Right ventricle myocardium superior (tissue), 1 donor: ENCODE measurements at regions not wholly inside any gene's neighbourhood (a gene's known extent, or its start where the extent isn't known, plus 50 kb on each side); places are given as distances from the start of the nearest gene placed in this dataset.
"Not testable (repeated sequence)": the region's sequence is repeated elsewhere in the genome, so short reads cannot be mapped to it uniquely, and the experiment has no call there.

Experiments used
- ATAC-seq: fragments of 200-7000 bp; cut with Tn5 transposase; one replicate; pipeline ENCODE4 v1.9.1; 2020; ENCODE audit warnings: mild to moderate bottlenecking; ENCODE audit not compliant: poor library complexity
- DNase-seq: peaks from one replicate; pipeline ENCODE4 v3.0.0-alpha.2; 2020
- intact Hi-C: fragments of 100-400 bp; cut with DNase I; formaldehyde crosslinking; loops from one replicate; pipeline ENCODE4 v1.11.2; 2022
- donor health status: DM: no; HTN: yes; CAD: no; lungs with severe emphysema.

DNA sequence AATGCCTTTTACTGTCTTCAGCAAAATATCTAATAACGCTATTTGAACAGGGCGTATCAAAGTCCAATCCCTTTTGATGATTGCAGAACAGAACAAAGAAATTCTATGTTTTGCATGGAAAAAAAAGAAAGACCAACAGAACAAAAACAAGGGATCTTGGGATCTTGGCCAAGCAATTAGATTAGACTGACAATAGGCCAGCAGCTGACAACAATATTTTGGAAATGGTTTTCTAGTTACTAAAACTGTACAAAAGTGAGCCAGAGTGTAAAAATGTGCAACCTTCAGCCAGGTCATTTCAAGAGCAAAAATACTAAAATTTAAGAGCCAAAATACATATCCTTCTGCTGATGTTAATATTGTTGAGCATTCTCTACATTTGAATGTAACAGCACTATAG, 716.5 kb upstream of the KCND2 start:
- no peak for ATAC-seq
- intact Hi-C loops, result no loop called here
- no peak for DNase-seq

DNA sequence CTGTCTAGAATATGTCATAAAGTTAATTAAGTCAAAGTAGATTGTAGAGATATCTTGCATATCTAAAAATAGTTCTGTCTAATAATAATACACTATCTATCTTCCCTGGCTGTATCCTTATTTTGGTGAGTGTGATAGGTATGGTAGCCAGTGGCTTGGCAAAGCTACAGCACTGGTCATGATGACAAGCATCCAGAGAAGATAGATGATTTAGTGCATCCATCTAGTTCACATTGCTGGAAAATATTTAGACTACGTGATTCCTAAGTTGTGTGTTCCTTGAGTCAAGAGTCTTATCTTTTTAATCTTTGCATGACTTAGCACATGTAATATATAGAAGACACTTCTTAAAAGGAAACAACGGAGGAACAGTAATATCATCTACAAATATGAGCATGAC, 711.2 kb upstream of the KCND2 start:
- intact Hi-C loops, result no loop called here
- ATAC-seq, result no peak
- DNase-seq, result no peak

DNA sequence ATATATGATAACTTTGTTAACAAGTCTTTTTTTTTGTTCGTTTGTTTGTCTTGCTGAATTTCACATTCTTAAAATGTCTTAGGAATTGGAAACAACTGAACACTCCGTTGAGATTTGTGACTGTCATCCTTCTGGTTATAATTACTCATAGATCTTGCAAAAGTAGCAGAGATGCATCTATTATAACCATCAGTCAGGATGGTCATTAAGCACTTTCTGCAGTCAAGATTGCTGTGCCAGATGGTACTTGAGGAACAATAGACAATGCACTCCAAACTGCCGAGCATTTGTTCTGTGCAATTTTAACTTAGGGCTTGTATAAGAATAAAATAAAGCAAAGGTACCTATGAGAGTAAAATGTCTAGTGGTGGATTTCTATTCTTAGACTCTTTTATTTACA, 710.1 kb upstream of the KCND2 start:
- DNase-seq, result no peak
- ATAC-seq, result no peak
- intact Hi-C loops, result no loop called here

DNA sequence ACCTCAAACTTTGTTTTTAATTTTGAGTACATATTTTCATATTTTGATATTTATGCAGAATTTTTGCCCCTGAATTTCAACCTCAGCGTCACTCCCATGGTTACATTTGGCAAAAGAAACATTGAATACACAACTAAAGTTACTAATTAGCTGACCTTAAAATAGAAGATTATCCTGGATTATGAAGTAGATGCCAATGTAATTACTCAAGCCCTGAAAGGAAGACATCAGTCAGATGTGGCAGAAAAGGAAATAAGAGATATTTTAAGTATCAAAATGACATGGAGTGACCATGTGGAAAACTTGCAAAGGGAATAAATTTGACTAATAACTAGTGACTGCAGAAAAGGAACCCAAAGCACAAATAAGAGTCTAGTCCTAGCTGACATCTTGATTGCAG, 701.3 kb upstream of the KCND2 start:
- intact Hi-C loops, result no loop called here
- DNase-seq (no peak), ATAC-seq (no peak)

DNA sequence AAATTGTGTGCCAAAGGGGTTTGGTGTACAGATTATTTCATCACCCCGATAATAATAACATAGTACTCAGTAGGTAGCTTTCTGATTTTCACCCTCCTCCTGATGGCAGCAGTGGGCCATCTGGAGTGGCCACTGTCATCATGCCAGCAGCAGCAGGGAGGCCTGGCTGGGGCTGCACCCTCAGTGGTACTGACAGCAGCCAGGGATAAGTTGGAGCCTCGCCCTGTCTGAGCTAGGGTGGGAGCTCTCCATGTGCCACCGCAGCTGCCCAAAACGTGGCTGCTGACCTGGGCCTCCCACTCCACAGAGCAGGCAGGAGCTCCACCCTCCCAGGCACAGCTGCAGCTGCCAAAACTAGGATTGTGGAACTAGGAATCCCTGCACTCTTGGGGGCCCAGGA, 700.8 kb upstream of the KCND2 start:
- peak; percentile 32 for DNase-seq
- intact Hi-C loops, result no loop called here
- no peak for ATAC-seq

DNA sequence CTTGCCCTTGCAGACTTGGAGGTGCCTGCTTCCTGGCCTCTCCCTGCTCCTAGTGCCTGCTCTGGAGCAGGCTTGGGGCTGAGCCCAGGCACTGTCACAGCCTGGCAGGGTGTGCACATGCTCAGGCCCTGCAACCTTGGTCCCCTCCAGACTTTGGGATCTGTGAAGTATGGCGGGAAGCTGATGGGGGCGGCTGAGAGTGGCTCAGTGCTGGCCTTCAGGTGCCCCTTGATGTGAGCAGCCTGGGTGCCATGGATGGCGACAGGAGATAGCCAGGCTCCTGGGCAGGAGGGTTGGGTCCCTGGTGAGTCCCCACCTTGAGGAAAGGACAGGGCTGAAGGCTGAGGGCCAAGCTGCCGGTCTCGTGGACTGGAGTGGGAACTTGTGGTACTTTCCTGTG, 700.4 kb upstream of the KCND2 start:
- no peak for DNase-seq
- no peak for ATAC-seq
- intact Hi-C loops, result no loop called here

DNA sequence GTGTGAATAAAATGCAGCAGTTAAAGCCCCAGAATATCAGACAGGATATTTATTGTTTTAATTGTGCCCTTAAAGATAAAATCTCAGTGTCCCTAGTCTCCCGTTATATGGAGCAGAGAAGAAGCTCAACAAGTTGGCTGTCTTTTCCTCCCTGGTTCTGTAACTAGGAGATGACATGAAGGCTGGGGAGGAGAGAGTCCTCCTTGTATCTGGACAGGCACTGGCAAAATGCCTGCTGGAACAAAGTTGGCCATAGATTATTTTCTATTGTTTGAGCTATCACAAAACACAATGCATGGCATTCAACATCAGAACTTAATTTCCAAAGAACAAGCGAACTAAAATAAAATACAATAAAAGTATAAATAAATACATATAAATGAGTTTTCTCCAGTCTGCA, 694.9 kb upstream of the KCND2 start:
- intact Hi-C loops, result no loop called here
- ATAC-seq, result no peak
- no peak for DNase-seq

DNA sequence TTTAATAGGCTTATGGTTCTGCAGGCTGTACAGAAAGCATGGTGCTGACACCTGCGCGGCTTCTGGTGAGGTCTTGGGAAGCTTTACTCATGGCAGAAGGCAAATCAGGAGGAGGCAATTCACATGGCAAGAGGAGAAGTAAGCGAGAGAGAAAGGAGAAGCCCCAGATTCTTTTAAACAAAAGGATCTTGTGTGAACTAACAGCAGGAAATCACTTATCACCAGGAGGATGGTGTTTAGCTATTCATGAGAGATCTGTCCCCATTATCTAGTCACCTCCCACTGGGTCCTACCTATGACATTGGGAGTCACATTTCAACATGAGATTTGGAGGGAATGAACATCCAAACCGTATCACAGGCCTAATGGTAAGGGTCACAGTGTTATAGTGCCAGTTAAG, 678.0 kb upstream of the KCND2 start:
- intact Hi-C loops, result no loop called here
- ATAC-seq, result no peak
- no peak for DNase-seq

DNA sequence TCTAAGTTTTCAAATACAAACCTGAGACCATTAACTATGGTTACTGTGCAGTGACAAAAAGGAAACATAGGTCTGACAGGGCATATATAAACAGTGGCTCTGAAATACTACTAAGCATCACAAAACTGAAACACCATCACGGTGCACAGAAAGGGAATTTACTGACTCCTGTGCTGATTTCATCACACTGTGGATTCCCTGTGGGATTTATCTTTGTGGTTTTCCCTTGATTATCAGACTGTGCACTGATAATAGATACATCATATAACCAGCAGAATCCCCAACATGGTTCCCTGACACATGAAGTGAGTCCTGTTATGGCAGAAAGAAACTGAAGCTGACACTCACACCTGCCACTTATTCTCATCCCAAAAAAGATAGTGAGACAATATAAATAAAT, 676.3 kb upstream of the KCND2 start:
- intact Hi-C loops, result no loop called here
- ATAC-seq (no peak), DNase-seq (no peak)

DNA sequence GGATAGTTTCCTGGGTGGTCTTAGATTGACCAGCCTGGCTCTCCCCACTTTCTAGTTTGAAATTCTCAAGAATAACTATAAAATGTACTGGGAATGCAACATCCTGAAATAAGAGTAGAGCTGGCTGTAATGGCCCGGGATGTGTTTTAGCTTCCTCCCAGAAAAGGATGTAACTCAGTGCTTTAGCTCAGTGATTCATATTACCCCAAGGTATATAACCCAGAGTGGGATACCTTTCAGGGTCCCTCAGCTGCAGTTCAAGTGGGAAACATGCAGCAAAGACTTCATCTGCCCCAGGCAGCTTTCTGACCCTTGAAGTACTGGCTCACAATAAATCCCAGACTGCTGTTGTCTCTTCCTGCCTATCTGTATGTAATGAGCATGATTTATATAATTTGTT, 666.7 kb upstream of the KCND2 start:
- intact Hi-C loops, result no loop called here
- ATAC-seq (no peak), DNase-seq (no peak)

DNA sequence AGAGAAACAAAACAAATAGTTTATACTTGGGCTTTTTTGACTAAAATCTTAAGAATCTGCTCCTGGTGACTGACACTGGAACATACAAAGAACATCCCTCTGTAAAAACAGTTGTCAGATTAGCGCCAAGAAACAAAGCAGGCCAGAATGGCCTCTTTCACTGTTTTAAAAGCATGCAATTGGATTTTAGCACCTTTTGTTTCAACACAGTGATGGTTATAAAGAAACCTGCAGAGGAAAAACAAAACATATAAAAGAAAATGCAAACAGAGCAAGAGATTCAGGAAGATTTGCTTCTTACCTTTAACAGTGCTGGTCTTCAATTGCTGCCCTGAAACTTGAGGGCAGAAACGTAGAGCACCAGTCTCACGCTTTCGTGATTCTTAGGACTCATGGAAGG, 652.2 kb upstream of the KCND2 start:
- intact Hi-C loops, result no loop called here
- no peak for ATAC-seq
- no peak for DNase-seq

DNA sequence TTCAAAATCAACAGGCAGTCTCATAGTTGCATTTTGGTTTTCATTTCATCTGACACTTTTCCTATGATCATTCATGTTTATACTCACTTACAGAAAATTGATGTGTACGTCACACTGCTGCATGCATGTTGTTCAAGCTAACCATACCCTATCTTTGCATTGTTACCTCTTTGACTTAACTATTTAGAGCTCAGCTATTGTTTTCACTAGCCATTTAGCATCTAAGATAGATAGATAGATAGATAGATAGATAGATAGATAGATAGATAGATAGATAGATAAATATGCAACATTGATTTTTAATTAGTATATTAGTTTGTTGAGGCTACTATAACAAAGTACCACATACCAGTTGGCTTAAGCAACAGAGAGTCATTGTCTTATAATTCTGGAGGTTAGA, 649.5 kb upstream of the KCND2 start:
- DNase-seq, result no peak
- intact Hi-C loops, result no loop called here
- ATAC-seq, result no peak

DNA sequence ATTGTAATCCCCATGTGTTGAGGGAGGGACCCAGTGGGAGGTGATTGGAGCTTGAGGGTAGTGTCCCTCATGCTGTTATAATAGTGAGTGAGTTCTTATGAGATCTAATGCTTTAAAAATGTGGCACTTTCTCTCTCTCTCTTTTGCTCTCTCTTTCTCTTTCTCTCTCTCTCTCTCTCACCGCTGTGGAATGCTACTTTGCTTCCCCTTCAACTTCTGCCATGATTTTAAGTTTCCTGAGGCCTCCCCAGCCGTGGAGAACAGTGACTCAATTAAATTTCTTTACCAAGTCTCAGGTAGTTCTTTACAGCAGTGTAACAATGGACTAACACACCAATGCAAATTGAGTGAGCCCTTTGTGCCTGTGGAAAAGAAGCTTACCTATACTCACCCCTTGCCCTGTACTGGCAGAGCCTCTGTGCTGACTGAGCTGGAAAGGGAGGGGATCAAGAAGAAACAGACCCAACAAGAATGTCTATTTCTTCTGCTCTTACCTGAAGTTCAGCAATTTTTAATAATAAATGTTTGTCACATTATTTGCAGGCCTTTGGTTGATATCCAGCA, 642.5 kb upstream of the KCND2 start:
- no peak for ATAC-seq
- no peak for DNase-seq
- intact Hi-C loops, result no loop called here

DNA sequence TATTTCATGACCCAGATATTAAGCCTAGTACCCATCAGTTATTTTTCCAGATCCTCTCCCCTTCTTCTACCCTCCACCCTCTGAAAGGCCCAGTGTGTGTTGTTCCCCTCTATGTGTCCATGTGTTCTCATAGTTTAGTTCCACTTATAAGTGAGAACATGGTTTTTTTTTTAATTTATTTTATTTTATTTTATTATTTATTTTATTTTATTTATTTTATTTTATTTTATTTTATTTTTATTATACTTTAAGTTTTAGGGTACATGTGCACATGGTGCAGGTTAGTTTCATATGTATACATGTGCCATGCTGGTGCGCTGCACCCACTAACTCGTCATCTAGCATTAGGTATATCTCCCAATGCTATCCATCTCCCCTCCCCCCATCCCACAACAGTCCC, 639.2 kb upstream of the KCND2 start:
- ATAC-seq, DNase-seq, intact Hi-C loops: not testable (repeated sequence)

DNA sequence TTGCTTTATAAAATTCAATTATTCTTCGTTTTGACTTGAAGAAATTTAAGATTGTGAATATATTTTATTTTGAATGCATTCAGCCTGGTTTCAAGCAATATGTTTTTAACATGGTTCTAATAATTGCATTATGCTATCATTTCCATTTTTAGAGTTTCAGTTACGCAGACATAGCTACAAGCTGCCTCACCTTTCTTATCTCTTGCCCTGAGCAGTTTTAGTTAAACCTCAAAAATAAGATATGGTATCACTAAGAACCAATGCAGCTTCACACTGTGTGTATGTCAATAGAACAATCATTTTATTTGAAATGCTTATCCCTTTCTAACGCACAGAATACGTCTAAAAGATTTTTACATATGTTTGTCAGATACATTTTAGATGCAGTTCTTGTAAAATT, 632.6 kb upstream of the KCND2 start:
- DNase-seq (no peak), ATAC-seq (no peak)
- intact Hi-C loops, result no loop called here

DNA sequence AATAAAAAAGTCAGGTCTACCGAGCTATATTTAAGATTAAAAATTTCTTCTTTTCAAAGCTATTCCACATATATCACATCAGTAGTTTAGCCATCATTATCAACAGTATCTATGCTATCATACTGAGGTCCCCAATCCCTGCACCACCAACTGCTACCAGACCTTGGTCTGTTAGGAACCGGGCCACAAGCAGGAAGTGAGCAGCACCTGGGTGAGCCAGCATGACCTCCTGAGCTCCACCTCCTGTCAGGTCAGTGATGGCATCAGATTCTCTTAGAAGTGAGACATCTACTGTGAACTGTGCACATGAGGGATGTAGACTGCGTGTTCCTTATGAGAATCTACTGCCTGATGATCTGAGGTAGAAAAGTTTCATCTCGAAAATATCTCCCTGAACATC, 632.1 kb upstream of the KCND2 start:
- intact Hi-C loops, result no loop called here
- DNase-seq (no peak), ATAC-seq (no peak)

DNA sequence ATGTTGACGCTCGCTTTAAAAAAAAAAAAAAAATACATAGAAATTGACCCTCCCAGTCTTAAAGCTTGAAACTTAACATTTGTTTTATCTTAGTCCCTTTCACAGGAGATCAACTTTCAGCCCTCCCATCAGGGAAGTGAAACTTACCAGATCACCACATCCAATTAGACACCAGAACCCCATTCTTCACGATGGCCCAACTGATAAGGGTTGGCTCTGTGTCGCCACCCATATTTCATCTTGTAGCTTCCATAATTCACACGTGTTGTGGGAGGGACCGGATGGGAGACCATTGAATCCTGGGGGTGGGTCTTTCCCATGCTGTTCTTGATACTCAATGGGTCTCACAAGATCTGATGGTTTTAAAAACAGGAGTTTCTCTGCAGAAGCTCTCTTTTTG, 629.4 kb upstream of the KCND2 start:
- ATAC-seq, result no peak
- intact Hi-C loops, result no loop called here
- no peak for DNase-seq

DNA sequence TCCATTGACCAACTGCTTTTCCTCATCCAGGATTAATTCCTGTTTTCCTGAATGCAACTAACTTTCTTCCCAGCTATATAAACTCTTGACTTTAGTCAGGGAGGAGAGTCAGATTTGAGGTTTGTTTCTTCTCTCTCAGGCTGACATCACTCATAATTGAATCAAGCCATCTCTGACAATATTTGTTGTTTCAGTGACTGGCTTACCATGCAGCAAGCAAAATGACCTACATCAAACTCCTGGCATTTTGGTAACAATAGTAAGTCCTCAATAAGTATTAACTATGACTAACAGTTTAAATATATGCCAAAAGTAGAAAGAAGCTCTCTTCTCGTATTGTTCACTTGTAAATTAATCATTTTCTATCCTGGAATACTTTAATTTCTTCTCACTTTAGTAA, 625.7 kb upstream of the KCND2 start:
- intact Hi-C loops, result no loop called here
- no peak for DNase-seq
- no peak for ATAC-seq

DNA sequence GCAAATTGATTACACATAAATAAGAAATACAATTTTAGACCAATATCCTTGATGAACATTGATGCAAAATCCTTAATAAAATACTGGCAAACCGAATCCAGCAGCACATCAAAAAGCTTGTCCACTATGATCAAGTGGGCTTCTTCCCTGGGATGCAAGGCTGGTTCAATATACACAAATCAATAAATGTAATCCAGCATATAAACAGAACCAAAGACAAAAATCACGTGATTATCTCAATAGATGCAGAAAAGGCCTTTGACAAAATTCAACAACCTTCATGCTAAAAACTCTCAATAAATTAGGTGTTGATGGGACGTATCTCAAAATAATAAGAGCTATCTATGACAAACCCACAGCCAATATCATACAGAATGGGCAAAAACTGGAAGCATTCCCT, 624.2 kb upstream of the KCND2 start:
- DNase-seq, ATAC-seq, intact Hi-C loops: not testable (repeated sequence)

DNA sequence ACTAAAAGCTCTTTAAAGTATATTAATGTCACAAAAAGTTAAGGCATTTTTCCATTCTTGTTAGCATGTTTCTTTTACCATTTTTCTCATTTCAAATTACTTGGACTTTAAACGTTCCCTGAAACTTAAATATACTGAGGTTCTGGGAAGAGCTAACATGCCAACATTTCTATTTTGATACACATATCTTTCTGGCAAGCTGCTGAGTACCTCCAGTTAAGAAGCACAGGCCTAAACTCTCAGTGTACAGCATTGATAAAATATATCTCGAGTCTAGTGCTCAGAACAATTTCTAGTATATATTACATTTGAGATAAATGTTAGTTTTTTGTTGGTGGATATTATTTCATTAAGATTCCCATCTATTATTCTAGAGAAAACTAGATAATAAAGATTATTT, 612.9 kb upstream of the KCND2 start:
- ATAC-seq (peak; percentile 76), DNase-seq (no peak)
- intact Hi-C loops, result no loop called here

DNA sequence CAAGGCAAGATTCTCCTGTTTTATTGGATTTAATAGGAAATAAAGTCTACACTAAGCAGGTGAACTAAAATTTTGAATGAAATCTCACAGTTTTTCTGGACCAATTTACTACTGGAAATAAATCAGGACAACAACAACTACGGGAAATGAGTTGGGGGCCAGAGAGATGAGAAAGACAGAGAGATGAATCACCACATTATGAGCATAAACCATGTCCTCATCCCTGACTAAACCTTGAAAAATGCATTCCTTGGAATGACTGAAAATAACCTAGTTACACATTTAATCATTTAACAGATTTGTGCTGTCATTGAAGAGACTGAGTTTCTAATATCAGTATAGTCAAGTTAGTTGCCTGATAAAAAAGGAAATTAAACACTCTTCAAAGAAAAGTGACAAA, 608.4 kb upstream of the KCND2 start:
- intact Hi-C loops, result no loop called here
- DNase-seq (no peak), ATAC-seq (no peak)

DNA sequence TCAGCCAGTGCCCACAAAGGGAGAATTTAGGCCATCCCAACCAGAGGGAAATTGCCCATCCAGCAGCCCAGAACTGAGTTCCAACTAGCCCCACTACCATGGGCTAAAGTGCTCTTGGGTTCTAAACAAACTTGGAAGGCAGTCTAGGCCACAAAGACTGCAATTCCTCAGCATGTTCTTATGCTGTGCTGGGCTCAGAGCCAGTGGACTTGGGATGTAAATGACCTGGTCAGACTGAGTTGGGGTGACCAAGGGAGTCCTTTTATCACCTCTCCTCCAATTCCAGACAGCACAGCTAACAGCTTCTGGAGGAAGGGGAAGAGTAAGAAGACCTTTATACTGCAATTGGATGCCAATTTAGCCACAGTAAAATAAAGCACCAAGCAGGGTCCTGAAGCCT, 607.2 kb upstream of the KCND2 start:
- no peak for DNase-seq
- ATAC-seq, result no peak
- intact Hi-C loops, result no loop called here
